ENCODE measurements at regions not wholly inside any gene's neighbourhood (a gene's known extent, or its start where the extent isn't known, plus 50 kb on each side); places are given as distances from the start of the nearest gene placed in this dataset.

GRCh38 chr20:58026361-58026760 is 202.1 kb downstream of the ANKRD60 start:
- DNase-seq (ENCODE audit: low read depth in 1 of 2, low spot score in 2 of 2) = peak in 1 of 2 experiments; percentile 6
- Histone ChIP-seq H4K91ac (replicated peaks; ENCODE audit: insufficient read length, low read length) (no peak overlapping the region), H2AK5ac (ENCODE audit: low read depth, low read length) (no peak overlapping the region), H2BK120ac (replicated peaks; ENCODE audit: low read depth, low read length) (no peak overlapping the region), H3K18ac (ENCODE audit: extremely low read depth, low read length) (no peak overlapping the region), H4K20me1 (replicated peaks in 1 of 2; ENCODE audit: control insufficient read depth in 1 of 2, insufficient read depth in 2 of 2, low read length in 2 of 2) (no peaks in the 10 kb centered on the region), H3K79me1 (ENCODE audit: low read depth, low read length) (no peaks in the 10 kb centered on the region), H2BK15ac (ENCODE audit: low read length) (no peak overlapping the region), H3K9ac (replicated peaks in 1 of 4; ENCODE audit: extremely low read depth in 1 of 4, low read depth in 3 of 4, low read length in 3 of 4) (no peak overlapping the region), H3K23ac (ENCODE audit: insufficient read length) (no peak overlapping the region), H3K27me3 (replicated peaks in 1 of 4; ENCODE audit: control insufficient read depth in 3 of 4, extremely low read depth in 1 of 4, insufficient read depth in 3 of 4, low read length in 3 of 4) (no peaks in the 10 kb centered on the region; a peak in 2 of 7 replicates), H3K56ac (replicated peaks; ENCODE audit: insufficient read length, low read depth, low read length) (no peak overlapping the region), H3K14ac (ENCODE audit: insufficient read length) (no peak overlapping the region), H2BK12ac (ENCODE audit: low read depth, low read length) (no peak overlapping the region), H3K4me1 (replicated peaks in 1 of 4; ENCODE audit: control insufficient read depth in 3 of 4, insufficient read depth in 4 of 4, low read length in 3 of 4) (no peaks in the 10 kb centered on the region; a peak in 1 of 7 replicates), H4K5ac (ENCODE audit: insufficient read length, low read depth, low read length) (no peak overlapping the region), H3K27ac (ENCODE audit: low read depth, low read length) (no peak overlapping the region), H3K23me2 (ENCODE audit: low read depth, low read length) (0 out of 2 replicates have a peak, but pooled peaks cover 2% of the 10 kb centered on the region), H2BK5ac (ENCODE audit: low read depth, low read length) (no peak overlapping the region), H2AFZ (ENCODE audit: low read length) (no peak overlapping the region), H3K9me3 (ENCODE audit: insufficient read depth in 2 of 2, low read depth in 1 of 2, low read length in 1 of 2) (no peaks in the 10 kb centered on the region), H3K4me3 (ENCODE audit: extremely low read depth in 1 of 4, insufficient read depth in 2 of 4, low read depth in 3 of 4, low read length in 4 of 4) (no peak overlapping the region), H4K8ac (ENCODE audit: extremely low read depth, insufficient read depth, low read length) (no peak overlapping the region), H3K79me2 (ENCODE audit: control insufficient read depth in 1 of 2, insufficient read depth in 2 of 2, low read length in 2 of 2) (no peaks in the 10 kb centered on the region), H2BK20ac (ENCODE audit: low read length) (no peak overlapping the region), H3K4me2 (ENCODE audit: insufficient read depth in 1 of 2, low read depth in 2 of 2, low read length in 2 of 2) (no peak overlapping the region), H3K4ac (replicated peaks; ENCODE audit: insufficient read length, low read depth, low read length) (no peak overlapping the region), H3K36me3 (ENCODE audit: control insufficient read depth in 2 of 4, insufficient read depth in 4 of 4, low read length in 3 of 4) (no peaks in the 10 kb centered on the region)
- ChIA-PET CTCF (ENCODE audit: partially characterized antibody) (interaction anchor here (1.1 to 1.5 kb wide), 2 partner anchors 27 to 61 kb away, joined by 3 to 7 read pairs; no protein-coding TSS in a partner anchor), POLR2A (ENCODE audit: partially characterized antibody) (no interaction called here)
- no peak for FAIRE-seq
- 75% methylated on average over 2 of the region's 2 CpGs; no CpG with 5 or more reads in 1 of the 2 experiments for WGBS, 2 experiments (ENCODE audit: extremely low coverage in 1 of 2, insufficient coverage in 1 of 2, insufficient read length in 1 of 2, insufficient replicate concordance in 2 of 2, low coverage in 1 of 2, low lambda C conversion rate in 2 of 2, missing lambda C conversion rate in 1 of 2)
- no peak for TF ChIP-seq CHD7 (IDR thresholded peaks at IDR 0.05; ENCODE audit: insufficient replicate concordance, low read length)

Measured in H1 (cell line).